Gastroesophageal sphincter (tissue), 3 donors: ENCODE measurements at regions not wholly inside any gene's neighbourhood (a gene's known extent, or its start where the extent isn't known, plus 50 kb on each side); places are given as distances from the start of the nearest gene placed in this dataset.

Source experiments
- POLR2AphosphoS5 ChIP-seq: sonication (generic); formaldehyde crosslinking; IDR thresholded peaks from one replicate; pipeline ENCODE4 v1.6.1; 2017; ENCODE audit warnings: antibody characterized with exemption
- TF ChIP-seq, protein P1 (sequence below), 4 experiments: fragments of 200-600 bp in 2 of 4; fragments of 450-650 bp in 2 of 4; sonication (generic) in 1 of 4; IDR thresholded peaks; one replicate each; pipeline ENCODE4 v1.5.1; 2017 to 2019; ENCODE audit warnings: antibody characterized with exemption in 4 of 4, mild to moderate bottlenecking in 2 of 4, moderate library complexity in 2 of 4

DNA sequence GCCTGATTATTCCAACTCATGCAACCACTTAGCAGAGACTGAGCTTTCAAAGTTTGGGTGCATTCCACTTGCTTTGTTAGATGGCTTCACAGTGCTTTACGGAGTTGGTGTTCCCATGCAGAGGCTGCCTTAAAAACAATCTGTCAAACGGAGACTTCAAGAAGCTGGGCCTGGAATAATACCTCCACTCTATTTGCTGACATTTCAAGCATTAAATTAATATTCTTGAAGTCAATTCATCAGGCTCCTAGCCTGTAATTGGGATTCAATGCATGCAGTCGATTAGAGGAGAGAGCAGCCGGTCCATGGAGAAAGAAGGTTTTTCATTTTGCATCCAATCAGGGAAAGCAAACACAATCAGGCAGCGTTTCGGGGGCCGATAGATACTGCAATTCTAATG is 314.7 kb upstream of the PRKX start:
- TF ChIP-seq, protein P1, sequence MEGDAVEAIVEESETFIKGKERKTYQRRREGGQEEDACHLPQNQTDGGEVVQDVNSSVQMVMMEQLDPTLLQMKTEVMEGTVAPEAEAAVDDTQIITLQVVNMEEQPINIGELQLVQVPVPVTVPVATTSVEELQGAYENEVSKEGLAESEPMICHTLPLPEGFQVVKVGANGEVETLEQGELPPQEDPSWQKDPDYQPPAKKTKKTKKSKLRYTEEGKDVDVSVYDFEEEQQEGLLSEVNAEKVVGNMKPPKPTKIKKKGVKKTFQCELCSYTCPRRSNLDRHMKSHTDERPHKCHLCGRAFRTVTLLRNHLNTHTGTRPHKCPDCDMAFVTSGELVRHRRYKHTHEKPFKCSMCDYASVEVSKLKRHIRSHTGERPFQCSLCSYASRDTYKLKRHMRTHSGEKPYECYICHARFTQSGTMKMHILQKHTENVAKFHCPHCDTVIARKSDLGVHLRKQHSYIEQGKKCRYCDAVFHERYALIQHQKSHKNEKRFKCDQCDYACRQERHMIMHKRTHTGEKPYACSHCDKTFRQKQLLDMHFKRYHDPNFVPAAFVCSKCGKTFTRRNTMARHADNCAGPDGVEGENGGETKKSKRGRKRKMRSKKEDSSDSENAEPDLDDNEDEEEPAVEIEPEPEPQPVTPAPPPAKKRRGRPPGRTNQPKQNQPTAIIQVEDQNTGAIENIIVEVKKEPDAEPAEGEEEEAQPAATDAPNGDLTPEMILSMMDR (IDR thresholded peaks at IDR 0.05): no peak
- TF ChIP-seq POLR2AphosphoS5: no peak
